RPMI8226 (cell line): ENCODE measurements at regions not wholly inside any gene's neighbourhood (a gene's known extent, or its start where the extent isn't known, plus 50 kb on each side); places are given as distances from the start of the nearest gene placed in this dataset.
A peak's percentile ranks its signal among the peaks of the same experiment; 100 is the strongest.
"Not testable (repeated sequence)": the region's sequence is repeated elsewhere in the genome, so short reads cannot be mapped to it uniquely, and the experiment has no call there.

ENCODE experiments used
- DNase-seq: peaks from one replicate; pipeline ENCODE4 v3.0.0-alpha.2; 2015

GRCh38 chr1:14140831-14141401 is 440.9 kb downstream of the PRDM2 start:
- DNase-seq = no peak

GRCh38 chr1:14141656-14142055 is 441.7 kb downstream of the PRDM2 start:
- no peak for DNase-seq

- no peak for DNase-seq
These were observed 442.6 kb downstream of the PRDM2 start for GRCh38 chr1:14142397-14143100.

- no peak for DNase-seq
These were observed 443.8 kb downstream of the PRDM2 start for GRCh38 chr1:14143777-14144176.

- DNase-seq = no peak
These were observed 448.5 kb downstream of the PRDM2 start for GRCh38 chr1:14148526-14148925.

- DNase-seq = no peak
These were observed 449.1 kb upstream of the KAZN start for GRCh38 chr1:14149431-14149830.

GRCh38 chr1:14156543-14156942 is 441.9 kb upstream of the KAZN start:
- no peak for DNase-seq

GRCh38 chr1:14160781-14161180 is 437.7 kb upstream of the KAZN start:
- no peak for DNase-seq

GRCh38 chr1:14163246-14163645 is 435.2 kb upstream of the KAZN start:
- DNase-seq = peak; percentile 22

GRCh38 chr1:14165371-14165801 is 433.1 kb upstream of the KAZN start:
- DNase-seq = no peak

GRCh38 chr1:14167884-14168283 is 430.6 kb upstream of the KAZN start:
- no peak for DNase-seq

GRCh38 chr1:14168326-14169063 is 430.0 kb upstream of the KAZN start:
- no peak for DNase-seq

GRCh38 chr1:14173598-14173997 is 424.9 kb upstream of the KAZN start:
- no peak for DNase-seq

- DNase-seq = not testable (repeated sequence)
These were observed 420.6 kb upstream of the KAZN start for GRCh38 chr1:14177866-14178265.

- DNase-seq = no peak
These were observed 417.7 kb upstream of the KAZN start for GRCh38 chr1:14180738-14181137.

- DNase-seq = no peak
These were observed 417.2 kb upstream of the KAZN start for GRCh38 chr1:14181191-14181795.

GRCh38 chr1:14182856-14183255 is 415.6 kb upstream of the KAZN start:
- DNase-seq = no peak

GRCh38 chr1:14183329-14183728 is 415.2 kb upstream of the KAZN start:
- no peak for DNase-seq

GRCh38 chr1:14184454-14184853 is 414.0 kb upstream of the KAZN start:
- no peak for DNase-seq

GRCh38 chr1:14189381-14189780 is 409.1 kb upstream of the KAZN start:
- no peak for DNase-seq

GRCh38 chr1:14190508-14190907 is 408.0 kb upstream of the KAZN start:
- no peak for DNase-seq

GRCh38 chr1:14194511-14194910 is 404.0 kb upstream of the KAZN start:
- DNase-seq = no peak

GRCh38 chr1:14205066-14205465 is 393.4 kb upstream of the KAZN start:
- DNase-seq = no peak

GRCh38 chr1:14215151-14215550 is 383.3 kb upstream of the KAZN start:
- DNase-seq = no peak
